ENCODE measurements at regions not wholly inside any gene's neighbourhood (a gene's known extent, or its start where the extent isn't known, plus 50 kb on each side); places are given as distances from the start of the nearest gene placed in this dataset.

GRCh38 chr4:55218041-55218440 is 92.6 kb upstream of the KDR start:
- no peak for TF ChIP-seq GATA1 (IDR thresholded peaks at IDR 0.05; ENCODE audit: low read depth, low read length)
- no peak for DNase-seq

- no peak for TF ChIP-seq POLR2A (IDR thresholded peaks at IDR 0.05; ENCODE audit: low read length)
- no peak for TF ChIP-seq GATA1 (IDR thresholded peaks at IDR 0.05; ENCODE audit: low read depth, low read length)
- DNase-seq = no peak
Measured at GRCh38 chr4:55237839-55238238, 108.2 kb upstream of the SRD5A3 start.

DNA sequence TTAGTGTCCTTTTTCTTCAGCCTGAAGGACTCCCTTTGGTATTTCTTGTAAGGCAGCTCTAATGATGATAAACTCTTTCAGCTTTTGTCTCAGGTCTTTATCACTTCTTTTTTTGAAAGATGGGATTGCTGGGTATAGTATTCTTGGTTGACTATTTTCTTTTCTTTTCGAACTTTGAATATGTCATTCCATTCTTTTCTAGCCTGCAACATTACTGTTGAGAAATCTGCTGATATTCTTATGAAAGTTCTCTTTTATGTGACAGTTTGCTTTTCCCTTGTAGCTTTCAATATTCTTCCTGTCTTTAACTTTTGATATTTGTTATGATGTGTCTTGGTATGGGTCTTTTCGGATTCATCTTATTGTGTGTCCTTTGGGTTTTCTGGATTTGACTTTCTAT is 107.6 kb upstream of the SRD5A3 start:
- no peak for DNase-seq
- TF ChIP-seq POLR2A (IDR thresholded peaks at IDR 0.05; ENCODE audit: low read length) = no peak
- no peak for TF ChIP-seq GATA1 (IDR thresholded peaks at IDR 0.05; ENCODE audit: low read depth, low read length)

GRCh38 chr4:55241461-55241860 is 104.6 kb upstream of the SRD5A3 start:
- TF ChIP-seq POLR2A (IDR thresholded peaks at IDR 0.05; ENCODE audit: low read length) (no peak), GATA1 (IDR thresholded peaks at IDR 0.05; ENCODE audit: low read depth, low read length) (no peak)
- DNase-seq = no peak

DNA sequence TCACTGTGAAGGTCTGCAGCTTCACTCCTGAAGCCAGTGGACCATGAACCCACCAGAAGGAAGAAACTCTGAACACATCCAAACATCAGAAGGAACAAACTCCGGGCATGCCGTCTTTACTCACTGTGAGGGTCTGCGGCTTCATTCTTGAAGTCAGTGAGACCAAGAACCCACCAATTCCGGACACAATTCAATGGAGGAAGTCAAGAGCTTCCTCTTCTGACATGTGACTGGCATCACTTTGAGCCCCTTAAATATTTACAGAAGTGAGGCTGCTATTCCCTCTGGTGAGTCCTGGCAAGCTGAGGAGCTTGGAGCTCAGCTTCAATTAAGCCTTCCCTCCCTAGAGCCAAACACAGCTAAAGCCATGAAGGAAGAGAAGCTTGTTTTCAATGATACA is 103.5 kb upstream of the SRD5A3 start:
- TF ChIP-seq GATA1 (IDR thresholded peaks at IDR 0.05; ENCODE audit: low read depth, low read length) (no peak), POLR2A (IDR thresholded peaks at IDR 0.05; ENCODE audit: low read length) (no peak)

DNA sequence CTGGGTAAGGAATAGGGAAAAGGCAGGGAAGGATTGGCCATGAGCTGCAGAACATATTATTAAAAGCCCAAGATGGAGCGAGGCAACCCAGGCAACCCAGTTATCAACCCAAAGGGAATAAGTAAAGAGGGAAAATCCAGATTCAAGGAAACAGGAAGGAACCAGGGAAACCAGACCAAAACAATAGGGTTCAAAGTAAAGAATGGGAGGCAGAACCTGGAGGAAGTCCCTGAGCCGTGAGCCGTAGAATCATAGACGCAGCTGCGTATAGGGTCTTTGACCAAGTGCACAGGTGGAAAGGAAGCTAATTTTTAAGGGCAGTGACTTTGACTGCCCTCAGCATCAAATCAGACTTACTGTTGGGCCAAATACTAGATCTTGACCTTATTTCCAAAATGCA is 98.5 kb upstream of the SRD5A3 start:
- DNase-seq = no peak
- TF ChIP-seq POLR2A (IDR thresholded peaks at IDR 0.05; ENCODE audit: low read length) (no peak), GATA1 (IDR thresholded peaks at IDR 0.05; ENCODE audit: low read depth, low read length) (no peak)

More for the DNA sequence above, 103.5 kb upstream of the SRD5A3 start:
- no peak for DNase-seq

GRCh38 chr4:55248756-55249155 is 97.3 kb upstream of the SRD5A3 start:
- TF ChIP-seq POLR2A (IDR thresholded peaks at IDR 0.05; ENCODE audit: low read length) (no peak), GATA1 (IDR thresholded peaks at IDR 0.05; ENCODE audit: low read depth, low read length) (no peak)
- no peak for DNase-seq

- TF ChIP-seq POLR2A (IDR thresholded peaks at IDR 0.05; ENCODE audit: low read length) (no peak), GATA1 (IDR thresholded peaks at IDR 0.05; ENCODE audit: low read depth, low read length) (no peak)
- no peak for DNase-seq
Measured at GRCh38 chr4:55249476-55249875, 96.6 kb upstream of the SRD5A3 start.

GRCh38 chr4:55251342-55251741 is 94.7 kb upstream of the SRD5A3 start:
- TF ChIP-seq POLR2A (IDR thresholded peaks at IDR 0.05; ENCODE audit: low read length) = no peak
- TF ChIP-seq GATA1 (IDR thresholded peaks at IDR 0.05; ENCODE audit: low read depth, low read length) = no peak
- no peak for DNase-seq

DNA sequence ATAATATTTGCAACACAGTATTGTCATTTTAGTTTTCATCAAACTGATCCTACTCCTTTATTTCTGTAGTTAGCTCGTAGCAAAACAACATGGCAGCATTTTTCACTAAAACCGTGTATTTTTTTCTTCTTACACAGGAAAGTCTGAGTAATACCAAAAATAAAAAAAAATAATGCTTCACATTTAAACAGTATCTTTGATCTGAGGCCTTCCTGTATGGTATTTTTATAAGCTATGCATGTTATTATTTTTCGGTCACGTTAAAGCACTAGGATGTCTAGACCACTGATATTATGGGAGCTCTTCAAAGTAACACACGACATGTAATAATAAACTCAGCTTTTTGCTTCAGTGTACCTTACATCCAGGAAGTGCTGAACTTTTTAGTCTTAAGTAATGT is 94.1 kb upstream of the SRD5A3 start:
- TF ChIP-seq GATA1 (IDR thresholded peaks at IDR 0.05; ENCODE audit: low read depth, low read length) (no peak), POLR2A (IDR thresholded peaks at IDR 0.05; ENCODE audit: low read length) (no peak)

DNA sequence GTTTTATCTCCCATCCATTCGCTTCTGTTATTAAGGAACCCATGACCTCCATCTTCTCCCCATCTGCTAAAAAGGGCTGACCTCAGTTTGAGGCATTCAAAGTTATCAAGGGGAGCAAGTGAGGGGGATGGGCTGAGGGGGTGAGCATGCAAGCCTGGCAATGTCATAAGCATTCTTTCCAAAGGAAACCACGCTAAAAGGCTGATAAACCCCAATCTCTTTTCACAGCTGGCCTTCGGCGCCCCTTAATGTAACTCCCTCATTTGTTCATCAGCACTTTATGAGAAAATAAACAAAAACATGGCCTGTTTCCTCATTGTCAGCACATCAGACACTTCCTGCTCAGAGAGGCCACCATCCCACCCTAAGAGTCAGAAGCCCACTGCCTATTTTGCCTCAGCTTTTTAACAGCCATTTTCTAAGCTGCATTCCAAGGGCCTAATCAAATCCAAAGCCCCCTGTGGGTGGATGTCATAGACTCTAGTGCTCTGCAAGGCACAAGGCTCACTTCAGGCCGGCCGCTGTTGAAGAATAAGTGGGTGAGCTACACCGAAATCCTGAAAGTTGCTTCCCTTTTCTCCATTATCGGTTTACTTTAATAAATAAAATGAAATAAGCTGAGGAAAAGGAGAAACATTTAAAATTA is 92.0 kb upstream of the SRD5A3 start:
- DNase-seq = peak; percentile 9 to 26
- TF ChIP-seq POLR2A (IDR thresholded peaks at IDR 0.05; ENCODE audit: low read length) = no peak
- TF ChIP-seq GATA1 (IDR thresholded peaks at IDR 0.05; ENCODE audit: low read depth, low read length) = no peak

More for the DNA sequence above, 94.1 kb upstream of the SRD5A3 start:
- DNase-seq = no peak

DNA sequence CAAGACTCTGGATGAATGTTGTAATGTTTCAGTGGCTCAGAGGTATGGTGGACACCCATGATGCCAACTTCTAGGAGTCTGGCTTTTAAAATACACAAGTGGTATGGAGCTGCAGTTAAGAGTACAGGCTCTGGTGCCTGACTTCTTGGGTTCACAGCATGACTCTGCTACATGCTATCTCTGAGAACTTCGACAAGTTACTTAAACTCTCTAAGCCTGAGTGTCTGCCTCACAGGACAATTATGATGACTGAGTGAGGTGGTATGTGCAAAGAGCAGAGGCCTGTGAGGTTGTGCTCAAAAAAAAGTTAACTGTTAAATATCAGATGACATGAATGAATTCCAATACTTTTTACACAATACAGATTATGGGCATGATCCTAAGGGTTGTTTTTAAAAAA is 90.9 kb upstream of the SRD5A3 start:
- no peak for TF ChIP-seq GATA1 (IDR thresholded peaks at IDR 0.05; ENCODE audit: low read depth, low read length)
- TF ChIP-seq POLR2A (IDR thresholded peaks at IDR 0.05; ENCODE audit: low read length) = no peak
- DNase-seq = no peak

GRCh38 chr4:55256787-55257186 is 89.3 kb upstream of the SRD5A3 start:
- DNase-seq = no peak
- TF ChIP-seq GATA1 (IDR thresholded peaks at IDR 0.05; ENCODE audit: low read depth, low read length) = no peak
- TF ChIP-seq POLR2A (IDR thresholded peaks at IDR 0.05; ENCODE audit: low read length) = no peak

DNA sequence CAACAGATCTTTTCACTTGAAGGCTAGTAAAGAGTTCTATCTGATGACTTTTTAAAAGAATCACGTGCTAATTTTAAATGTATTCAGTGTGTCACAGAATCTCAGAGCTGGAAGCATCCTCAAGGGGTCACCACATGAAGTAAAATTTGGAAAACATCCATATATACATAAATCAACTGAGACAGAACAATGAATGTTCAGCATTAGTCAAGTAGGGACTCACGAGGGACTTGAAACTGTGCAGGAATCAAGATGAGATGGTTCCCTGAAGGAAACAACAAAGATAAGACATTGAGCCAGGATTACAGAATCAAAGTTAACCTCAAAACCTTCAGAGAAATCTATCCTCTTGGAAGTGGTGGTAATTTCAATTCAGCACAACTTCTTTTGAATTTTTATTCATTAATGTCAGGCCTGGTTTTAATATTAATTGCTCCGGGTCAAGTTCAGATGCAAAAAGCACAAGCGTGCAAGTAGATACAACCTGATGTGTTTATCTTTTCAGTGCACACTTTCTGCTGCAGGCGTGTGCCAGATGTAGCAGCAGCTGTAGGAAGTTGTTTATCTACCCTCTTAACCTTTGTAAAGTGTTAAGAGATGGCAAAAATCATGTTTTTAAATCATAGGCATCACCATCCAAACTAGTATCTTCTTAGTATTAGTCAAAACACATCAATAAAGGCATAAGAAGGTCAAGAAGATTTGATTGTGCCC is 87.7 kb upstream of the SRD5A3 start:
- DNase-seq = peak in 1 of 2 experiments; percentile 3

GRCh38 chr4:55259294-55259693 is 86.7 kb upstream of the SRD5A3 start:
- DNase-seq = no peak
- TF ChIP-seq POLR2A (IDR thresholded peaks at IDR 0.05; ENCODE audit: low read length) = no peak
- no peak for TF ChIP-seq GATA1 (IDR thresholded peaks at IDR 0.05; ENCODE audit: low read depth, low read length)

More for the DNA sequence above, 87.7 kb upstream of the SRD5A3 start:
- TF ChIP-seq GATA1 (IDR thresholded peaks at IDR 0.05; ENCODE audit: low read depth, low read length) (no peak), POLR2A (IDR thresholded peaks at IDR 0.05; ENCODE audit: low read length) (no peak)

Data from erythroblast (primary cell).